Loucy (cell line): ENCODE measurements at regions not wholly inside any gene's neighbourhood (a gene's known extent, or its start where the extent isn't known, plus 50 kb on each side); places are given as distances from the start of the nearest gene placed in this dataset.

Experiments used
- H2AFZ ChIP-seq: fragments of 200-600 bp; sonication (generic); 2 replicates; pipeline ENCODE4 v1.6.0; 2016; ENCODE audit warnings: antibody characterized with exemption, mild to moderate bottlenecking, low read length, moderate library complexity
- H3F3A ChIP-seq: fragments of 200-600 bp; 2 replicates; pipeline ENCODE4 v1.6.0; 2016; ENCODE audit warnings: antibody characterized with exemption, low read depth, mild to moderate bottlenecking
- H3K27me3 ChIP-seq: fragments of 200-600 bp; sonication (generic); 2 replicates; pipeline ENCODE4 v1.6.1; 2014; ENCODE audit warnings: low read length, mild to moderate bottlenecking; ENCODE audit not compliant: insufficient read depth, poor library complexity, severe bottlenecking
- H3K36me3 ChIP-seq: fragments of 200-600 bp; sonication (generic); 2 replicates; pipeline ENCODE4 v1.6.1; 2016; ENCODE audit warnings: low read length; ENCODE audit not compliant: insufficient read depth
- H3K4me1 ChIP-seq: fragments of 200-600 bp; sonication (generic); 2 replicates; pipeline ENCODE4 v1.5.1; 2014; ENCODE audit warnings: low read length, mild to moderate bottlenecking; ENCODE audit not compliant: insufficient read depth, poor library complexity, severe bottlenecking
- H3K4me2 ChIP-seq: fragments of 200-600 bp; sonication (generic); 2 replicates; pipeline ENCODE4 v1.6.0; 2014; ENCODE audit warnings: antibody characterized with exemption, low read length, low read depth, mild to moderate bottlenecking; ENCODE audit not compliant: poor library complexity, severe bottlenecking
- H3K4me3 ChIP-seq: fragments of 200-600 bp; sonication (generic); 2 replicates; pipeline ENCODE4 v1.5.1; 2014; ENCODE audit warnings: low read length, mild to moderate bottlenecking, mixed read lengths; ENCODE audit not compliant: poor library complexity, severe bottlenecking
- H3K79me2 ChIP-seq: fragments of 200-600 bp; sonication (generic); 2 replicates; pipeline ENCODE4 v1.6.1; 2014; ENCODE audit warnings: low read length; ENCODE audit not compliant: insufficient read depth
- H3K9ac ChIP-seq: fragments of 200-600 bp; sonication (generic); 2 replicates; pipeline ENCODE4 v1.6.0; 2014; ENCODE audit warnings: mild to moderate bottlenecking, low read depth, low read length, moderate library complexity; ENCODE audit not compliant: poor library complexity, severe bottlenecking
- H3K9me2 ChIP-seq: fragments of 200-600 bp; sonication (generic); replicated peaks from 2 replicates; pipeline ENCODE4 v1.6.1; 2016; ENCODE audit warnings: low read depth, low read length, mixed read lengths
- H3K9me3 ChIP-seq: fragments of 200-600 bp; sonication (generic); 2 replicates; pipeline ENCODE4 v1.6.1; 2014; ENCODE audit warnings: mild to moderate bottlenecking, antibody characterized with exemption, low read length, low read depth; ENCODE audit not compliant: insufficient read depth
- H4K20me1 ChIP-seq: fragments of 200-600 bp; sonication (generic); 2 replicates; pipeline ENCODE4 v1.6.0; 2014; ENCODE audit warnings: antibody characterized with exemption, low read length, mild to moderate bottlenecking; ENCODE audit not compliant: insufficient read depth, poor library complexity, severe bottlenecking
- EZH2phosphoT487 ChIP-seq: fragments of 200-600 bp; IDR thresholded peaks from 2 replicates; pipeline ENCODE4 v1.6.1; 2018; ENCODE audit warnings: antibody characterized with exemption, mild to moderate bottlenecking, moderate library complexity, borderline replicate concordance
- TF ChIP-seq, protein P1 (sequence below): fragments of 200-600 bp; sonication (generic); conservative IDR thresholded peaks from 2 replicates; pipeline ENCODE4 v1.5.1; 2014; ENCODE audit warnings: mild to moderate bottlenecking, antibody characterized with exemption, low read length

DNA sequence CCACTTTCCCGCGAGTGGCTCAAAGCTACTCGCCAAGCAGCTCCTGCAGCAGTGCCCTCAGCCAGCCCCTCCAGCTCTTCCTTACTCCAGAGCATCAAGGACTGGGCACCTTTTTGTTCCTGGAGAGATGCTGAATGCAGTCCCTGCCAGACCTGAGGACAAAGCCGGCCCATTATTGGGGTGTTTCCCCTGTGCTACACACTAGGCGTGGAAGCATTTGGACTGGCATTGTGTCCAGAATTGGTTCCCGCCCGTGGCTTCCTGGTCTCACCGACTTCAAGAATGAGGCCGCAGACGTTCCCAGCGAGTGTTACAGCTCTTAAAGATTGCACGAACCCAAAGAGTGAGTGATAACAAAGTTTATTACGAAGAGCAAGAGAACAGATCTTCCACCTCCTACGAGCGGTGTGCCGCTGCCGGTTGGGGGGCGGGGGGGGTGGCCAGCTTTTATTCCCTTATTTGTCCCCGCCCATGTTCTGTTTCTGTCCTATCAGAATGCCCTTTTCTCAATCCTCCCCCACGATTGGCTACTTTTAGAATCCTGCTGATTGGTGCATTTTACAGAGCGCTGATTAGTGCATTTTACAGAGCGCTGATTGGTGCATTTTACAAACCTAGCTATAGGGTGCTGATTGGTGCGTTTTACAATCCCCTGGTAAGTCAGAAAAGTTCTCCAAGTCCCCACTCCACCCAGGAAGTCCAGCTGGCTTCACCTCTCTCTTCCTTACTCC, 62.4 kb downstream of the NSMCE3 start:
- Histone ChIP-seq H3K9me2 (no peaks in the 10 kb centered on the region), H3K9me3 (no peaks in the 10 kb centered on the region), H3K79me2 (no peaks in the 10 kb centered on the region), H2AFZ (no peak overlapping the region), H3K36me3 (no peaks in the 10 kb centered on the region), H3K4me1 (peaks cover 6% of the 10 kb centered on the region), H3K4me2 (no peak overlapping the region), H3F3A (no peaks in the 10 kb centered on the region), H3K9ac (no peak overlapping the region), H3K4me3 (no peak overlapping the region), H4K20me1 (no peaks in the 10 kb centered on the region), H3K27me3 (no peaks in the 10 kb centered on the region)
- TF ChIP-seq, protein P1, sequence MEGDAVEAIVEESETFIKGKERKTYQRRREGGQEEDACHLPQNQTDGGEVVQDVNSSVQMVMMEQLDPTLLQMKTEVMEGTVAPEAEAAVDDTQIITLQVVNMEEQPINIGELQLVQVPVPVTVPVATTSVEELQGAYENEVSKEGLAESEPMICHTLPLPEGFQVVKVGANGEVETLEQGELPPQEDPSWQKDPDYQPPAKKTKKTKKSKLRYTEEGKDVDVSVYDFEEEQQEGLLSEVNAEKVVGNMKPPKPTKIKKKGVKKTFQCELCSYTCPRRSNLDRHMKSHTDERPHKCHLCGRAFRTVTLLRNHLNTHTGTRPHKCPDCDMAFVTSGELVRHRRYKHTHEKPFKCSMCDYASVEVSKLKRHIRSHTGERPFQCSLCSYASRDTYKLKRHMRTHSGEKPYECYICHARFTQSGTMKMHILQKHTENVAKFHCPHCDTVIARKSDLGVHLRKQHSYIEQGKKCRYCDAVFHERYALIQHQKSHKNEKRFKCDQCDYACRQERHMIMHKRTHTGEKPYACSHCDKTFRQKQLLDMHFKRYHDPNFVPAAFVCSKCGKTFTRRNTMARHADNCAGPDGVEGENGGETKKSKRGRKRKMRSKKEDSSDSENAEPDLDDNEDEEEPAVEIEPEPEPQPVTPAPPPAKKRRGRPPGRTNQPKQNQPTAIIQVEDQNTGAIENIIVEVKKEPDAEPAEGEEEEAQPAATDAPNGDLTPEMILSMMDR = no peak
- TF ChIP-seq EZH2phosphoT487 = no peak

DNA sequence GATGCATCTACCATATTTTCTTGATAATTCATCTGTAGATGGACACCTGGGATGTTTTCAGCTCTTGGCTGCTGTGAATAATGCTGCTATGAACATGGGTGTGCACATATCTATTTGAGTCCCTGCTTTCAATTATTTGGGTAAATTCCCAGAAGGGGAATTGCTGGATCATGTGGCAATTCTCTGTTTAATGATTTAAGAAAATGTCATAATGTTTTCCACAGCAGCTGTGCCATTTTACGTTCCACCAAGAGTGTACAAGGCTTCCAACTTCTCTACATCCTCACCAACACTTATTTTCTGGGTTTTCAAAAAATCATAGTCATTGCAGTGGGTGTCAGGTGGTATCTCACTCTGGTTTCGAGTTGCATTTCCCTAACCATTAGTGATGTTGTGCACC, 64.4 kb downstream of the NSMCE3 start:
- no peaks in the 10 kb centered on the region for H3K9me3 ChIP-seq
- H3K27me3 ChIP-seq = no peaks in the 10 kb centered on the region
- H3K4me2 ChIP-seq = no peak overlapping the region
- no peak overlapping the region for H3K9ac ChIP-seq
- H2AFZ ChIP-seq = no peak overlapping the region
- peaks cover 6% of the 10 kb centered on the region for H3K4me1 ChIP-seq
- H3F3A ChIP-seq = no peaks in the 10 kb centered on the region
- H3K9me2 ChIP-seq = no peaks in the 10 kb centered on the region
- no peaks in the 10 kb centered on the region for H3K79me2 ChIP-seq
- H4K20me1 ChIP-seq = no peaks in the 10 kb centered on the region
- H3K4me3 ChIP-seq = no peak overlapping the region
- no peak for TF ChIP-seq EZH2phosphoT487
- TF ChIP-seq, protein P1 = no peak
- H3K36me3 ChIP-seq = no peaks in the 10 kb centered on the region

DNA sequence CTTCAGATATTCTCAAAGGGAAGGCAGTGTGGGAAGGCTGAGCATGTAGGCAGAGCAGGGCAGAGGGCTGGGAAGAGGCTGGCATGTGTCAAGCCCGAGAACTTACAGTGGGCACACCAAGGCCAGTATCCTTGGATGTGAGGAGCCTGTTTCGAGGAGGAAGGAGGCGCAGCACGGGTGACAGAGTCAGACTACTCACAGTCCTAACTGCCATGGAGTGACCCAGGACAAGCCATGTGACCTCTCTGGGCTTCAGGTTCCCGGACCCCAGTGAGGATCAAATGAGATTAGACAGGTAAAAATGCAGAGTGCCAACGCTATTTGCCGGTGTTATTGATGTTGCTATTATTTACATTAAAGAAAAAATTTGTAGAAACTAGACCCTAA, 65.3 kb downstream of the NSMCE3 start:
- H3K9ac ChIP-seq = no peak overlapping the region
- no peak for TF ChIP-seq EZH2phosphoT487
- TF ChIP-seq, protein P1 = no peak
- H2AFZ ChIP-seq = no peak overlapping the region
- no peaks in the 10 kb centered on the region for H4K20me1 ChIP-seq
- H3K4me3 ChIP-seq = no peak overlapping the region
- H3K27me3 ChIP-seq = no peaks in the 10 kb centered on the region
- peaks cover 6% of the 10 kb centered on the region for H3K4me1 ChIP-seq
- no peak overlapping the region for H3K4me2 ChIP-seq
- H3F3A ChIP-seq = no peaks in the 10 kb centered on the region
- H3K79me2 ChIP-seq = no peaks in the 10 kb centered on the region
- no peaks in the 10 kb centered on the region for H3K9me3 ChIP-seq
- no peaks in the 10 kb centered on the region for H3K36me3 ChIP-seq
- H3K9me2 ChIP-seq = no peaks in the 10 kb centered on the region
